ENCODE measurements at regions not wholly inside any gene's neighbourhood (a gene's known extent, or its start where the extent isn't known, plus 50 kb on each side); places are given as distances from the start of the nearest gene placed in this dataset.
"Not testable (repeated sequence)": the region's sequence is repeated elsewhere in the genome, so short reads cannot be mapped to it uniquely, and the experiment has no call there.

DNA sequence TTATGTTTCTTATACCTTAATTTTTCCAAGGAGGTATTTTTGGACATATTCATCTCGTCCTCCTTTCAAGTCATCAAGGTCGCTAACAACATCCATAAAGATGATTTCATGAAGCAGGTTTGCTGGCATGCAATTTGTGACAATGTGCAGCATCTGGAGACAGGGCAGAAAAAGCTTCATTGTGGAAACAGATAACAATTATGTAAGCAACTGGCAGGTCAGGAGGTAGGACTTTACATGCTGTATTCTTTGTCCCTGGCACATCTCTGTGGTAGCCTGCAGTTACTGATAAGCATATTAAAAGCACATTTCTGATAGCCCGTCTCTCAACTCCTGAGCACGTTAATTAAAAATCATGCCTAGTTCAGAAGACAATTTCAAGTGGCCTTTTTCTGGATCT, 156.8 kb downstream of the LEPR start:
- TF ChIP-seq, protein P1, sequence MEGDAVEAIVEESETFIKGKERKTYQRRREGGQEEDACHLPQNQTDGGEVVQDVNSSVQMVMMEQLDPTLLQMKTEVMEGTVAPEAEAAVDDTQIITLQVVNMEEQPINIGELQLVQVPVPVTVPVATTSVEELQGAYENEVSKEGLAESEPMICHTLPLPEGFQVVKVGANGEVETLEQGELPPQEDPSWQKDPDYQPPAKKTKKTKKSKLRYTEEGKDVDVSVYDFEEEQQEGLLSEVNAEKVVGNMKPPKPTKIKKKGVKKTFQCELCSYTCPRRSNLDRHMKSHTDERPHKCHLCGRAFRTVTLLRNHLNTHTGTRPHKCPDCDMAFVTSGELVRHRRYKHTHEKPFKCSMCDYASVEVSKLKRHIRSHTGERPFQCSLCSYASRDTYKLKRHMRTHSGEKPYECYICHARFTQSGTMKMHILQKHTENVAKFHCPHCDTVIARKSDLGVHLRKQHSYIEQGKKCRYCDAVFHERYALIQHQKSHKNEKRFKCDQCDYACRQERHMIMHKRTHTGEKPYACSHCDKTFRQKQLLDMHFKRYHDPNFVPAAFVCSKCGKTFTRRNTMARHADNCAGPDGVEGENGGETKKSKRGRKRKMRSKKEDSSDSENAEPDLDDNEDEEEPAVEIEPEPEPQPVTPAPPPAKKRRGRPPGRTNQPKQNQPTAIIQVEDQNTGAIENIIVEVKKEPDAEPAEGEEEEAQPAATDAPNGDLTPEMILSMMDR (IDR thresholded peaks at IDR 0.05), result no peak
- no peak overlapping the region for H2AFZ ChIP-seq
- H3K36me3 ChIP-seq (ENCODE audit: control insufficient read depth, insufficient read depth, low read length), result no peaks in the 10 kb centered on the region
- no peaks in the 10 kb centered on the region for H3K9me3 ChIP-seq (ENCODE audit: control insufficient read depth, low read length)
- H3K4me1 ChIP-seq, result no peaks in the 10 kb centered on the region
- H3K27ac ChIP-seq, result no peak overlapping the region
- H3K9ac ChIP-seq, result no peak overlapping the region
- H3K27me3 ChIP-seq (ENCODE audit: control insufficient read depth, insufficient read depth, low read length), result no peaks in the 10 kb centered on the region
- no peak overlapping the region for H3K4me3 ChIP-seq (ENCODE audit: low read depth, low read length)
- no peaks in the 10 kb centered on the region for H3K79me2 ChIP-seq
- no peak overlapping the region for H3K4me2 ChIP-seq (ENCODE audit: low read length)

DNA sequence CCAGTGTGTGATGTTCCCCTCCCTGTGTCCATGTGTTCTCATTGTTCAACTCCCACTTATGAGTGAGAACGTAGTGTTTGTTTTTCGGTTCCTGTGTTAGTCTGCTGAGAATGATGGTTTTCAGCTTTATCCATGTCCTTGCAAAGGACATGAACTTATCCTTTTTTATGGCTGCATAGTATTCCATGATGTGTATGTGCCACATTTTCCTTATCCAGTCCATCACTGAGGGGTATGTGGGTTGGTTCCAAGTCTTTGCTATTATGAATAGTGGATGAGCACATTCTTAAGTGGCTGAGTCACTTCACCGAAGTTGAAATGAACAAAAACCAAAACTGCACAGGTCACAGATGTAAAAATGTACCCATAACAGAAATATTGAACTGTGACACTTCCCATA, 157.5 kb downstream of the LEPR start:
- H3K27ac ChIP-seq; H3K4me1 ChIP-seq; H3K79me2 ChIP-seq; H3K4me3 ChIP-seq (ENCODE audit: low read depth, low read length); H3K4me2 ChIP-seq (ENCODE audit: low read length); H2AFZ ChIP-seq; H3K27me3 ChIP-seq (ENCODE audit: control insufficient read depth, insufficient read depth, low read length); H3K36me3 ChIP-seq (ENCODE audit: control insufficient read depth, insufficient read depth, low read length); H3K9ac ChIP-seq; H3K9me3 ChIP-seq (ENCODE audit: control insufficient read depth, low read length): not testable (repeated sequence)

DNA sequence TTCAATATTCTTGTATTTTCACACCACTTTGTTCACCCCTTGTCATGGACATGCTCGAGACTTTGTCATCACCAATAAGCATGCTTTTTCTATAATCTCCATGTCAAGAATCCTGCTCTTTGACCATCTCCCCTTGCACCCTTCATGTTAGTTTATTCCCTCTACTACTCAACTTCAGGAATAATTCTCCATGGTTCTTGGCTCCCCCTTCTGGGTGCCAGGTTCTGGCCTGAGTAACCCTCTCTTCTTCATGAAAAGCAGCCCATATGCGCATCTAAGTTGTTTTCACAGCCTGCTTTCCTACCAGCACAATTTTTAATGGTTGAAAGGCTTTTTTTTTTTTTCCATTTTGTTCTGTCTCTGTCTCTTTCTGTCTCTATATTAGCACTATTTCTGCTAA, 160.7 kb downstream of the LEPR start:
- Histone ChIP-seq H3K4me1 (no peaks in the 10 kb centered on the region), H3K9ac (no peak overlapping the region), H3K9me3 (ENCODE audit: control insufficient read depth, low read length) (no peaks in the 10 kb centered on the region), H2AFZ (no peak overlapping the region), H3K27me3 (ENCODE audit: control insufficient read depth, insufficient read depth, low read length) (no peaks in the 10 kb centered on the region), H3K4me3 (ENCODE audit: low read depth, low read length) (no peak overlapping the region), H3K36me3 (ENCODE audit: control insufficient read depth, insufficient read depth, low read length) (no peaks in the 10 kb centered on the region), H3K27ac (no peak overlapping the region), H3K79me2 (no peaks in the 10 kb centered on the region), H3K4me2 (ENCODE audit: low read length) (no peak overlapping the region)
- TF ChIP-seq, protein P1 (IDR thresholded peaks at IDR 0.05), result no peak

DNA sequence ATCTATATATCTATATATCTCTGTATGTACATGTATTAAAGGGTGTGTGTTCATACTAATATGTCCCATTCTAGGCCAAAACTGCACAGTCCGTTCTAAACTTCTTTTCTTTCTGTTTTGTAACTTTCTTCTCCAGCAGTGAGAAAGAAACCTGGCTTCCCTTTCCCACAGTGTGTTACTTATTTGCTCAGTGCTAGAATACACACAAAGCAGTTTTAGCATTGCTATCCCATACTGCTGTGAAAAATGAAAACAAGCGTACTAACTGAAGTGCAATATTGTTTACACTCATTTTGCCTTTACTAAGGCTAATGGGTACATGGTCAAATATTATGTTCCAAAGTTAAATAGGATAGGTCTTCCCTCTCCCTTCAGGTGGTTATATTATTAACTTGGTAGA, 163.9 kb downstream of the LEPR start:
- H3K27ac ChIP-seq, result no peak overlapping the region
- no peaks in the 10 kb centered on the region for H3K36me3 ChIP-seq (ENCODE audit: control insufficient read depth, insufficient read depth, low read length)

DNA sequence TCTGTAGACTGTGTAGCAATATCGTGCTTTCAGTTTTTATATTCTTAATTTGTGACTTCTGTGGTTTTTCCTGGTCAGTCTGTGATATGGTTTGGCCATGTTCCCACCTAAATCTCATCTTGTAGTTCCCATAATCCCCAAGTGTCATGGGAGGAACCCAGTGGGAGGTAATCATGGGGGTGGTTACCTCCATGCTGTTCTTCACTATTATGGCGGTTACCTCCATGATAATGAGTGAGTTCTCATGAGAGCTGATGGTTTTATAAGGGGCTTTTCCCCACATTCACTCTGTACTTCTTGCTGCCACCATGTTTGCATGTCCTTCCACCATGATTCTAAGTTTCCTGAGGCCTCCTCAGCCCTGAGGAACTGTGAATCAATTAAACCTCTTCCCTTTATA, 169.8 kb downstream of the LEPR start:
- Histone ChIP-seq H2AFZ (no peak overlapping the region), H3K27me3 (ENCODE audit: control insufficient read depth, insufficient read depth, low read length) (no peaks in the 10 kb centered on the region), H3K4me3 (ENCODE audit: low read depth, low read length) (no peak overlapping the region), H3K79me2 (no peaks in the 10 kb centered on the region), H3K27ac (no peak overlapping the region), H3K4me1 (no peaks in the 10 kb centered on the region), H3K9me3 (ENCODE audit: control insufficient read depth, low read length) (no peaks in the 10 kb centered on the region), H3K9ac (no peak overlapping the region), H3K36me3 (ENCODE audit: control insufficient read depth, insufficient read depth, low read length) (no peaks in the 10 kb centered on the region), H3K4me2 (ENCODE audit: low read length) (no peak overlapping the region)
- TF ChIP-seq, protein P1 (IDR thresholded peaks at IDR 0.05), result no peak

More for the DNA sequence above, 163.9 kb downstream of the LEPR start:
- no peaks in the 10 kb centered on the region for H3K27me3 ChIP-seq (ENCODE audit: control insufficient read depth, insufficient read depth, low read length)
- no peak overlapping the region for H3K4me2 ChIP-seq (ENCODE audit: low read length)
- H3K4me3 ChIP-seq (ENCODE audit: low read depth, low read length), result no peak overlapping the region
- H3K4me1 ChIP-seq, result no peaks in the 10 kb centered on the region
- TF ChIP-seq, protein P1 (IDR thresholded peaks at IDR 0.05), result no peak
- no peak overlapping the region for H2AFZ ChIP-seq
- no peak overlapping the region for H3K9ac ChIP-seq
- H3K79me2 ChIP-seq, result no peaks in the 10 kb centered on the region
- H3K9me3 ChIP-seq (ENCODE audit: control insufficient read depth, low read length), result no peaks in the 10 kb centered on the region

Data from parathyroid adenoma (tissue), 2 donors.